Bone marrow (tissue), 2 donors: ENCODE measurements at regions not wholly inside any gene's neighbourhood (a gene's known extent, or its start where the extent isn't known, plus 50 kb on each side); places are given as distances from the start of the nearest gene placed in this dataset.

Experiments used
- DNase-seq, 2 donors: peaks; one replicate each; lab custom pipeline; 2025; lab: John Stamatoyannopoulos, UW

- no peak for DNase-seq
Observed at GRCh38 chr5:34533582-34534522, 122.3 kb upstream of the RAI14 start.

DNA sequence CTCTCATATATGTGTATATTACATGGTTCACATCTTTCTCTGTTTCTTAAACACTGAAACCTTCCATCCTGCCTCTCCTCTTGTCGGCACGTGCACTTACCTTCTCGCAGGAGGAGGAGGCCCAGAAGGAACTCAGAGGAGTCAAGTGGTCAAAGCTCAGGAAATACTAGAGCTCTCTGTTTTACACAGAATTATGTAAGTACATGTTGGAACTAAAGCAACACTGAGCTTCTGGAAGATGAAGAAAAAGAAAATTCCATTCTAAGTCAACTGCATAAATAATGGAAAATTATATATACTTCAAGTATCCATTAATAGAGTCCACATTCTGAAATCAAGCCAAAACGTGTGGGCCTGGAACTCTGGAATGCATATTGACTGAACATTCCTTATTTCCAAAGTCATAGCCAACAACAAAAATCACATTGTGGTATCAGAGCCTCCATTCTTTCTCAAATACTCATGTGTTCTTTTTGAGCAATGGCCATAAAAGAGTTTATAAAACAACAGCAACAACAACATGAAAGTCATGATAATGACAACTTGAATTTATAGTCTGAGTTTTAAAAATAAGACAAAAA is 121.5 kb upstream of the RAI14 start:
- no peak for DNase-seq

DNA sequence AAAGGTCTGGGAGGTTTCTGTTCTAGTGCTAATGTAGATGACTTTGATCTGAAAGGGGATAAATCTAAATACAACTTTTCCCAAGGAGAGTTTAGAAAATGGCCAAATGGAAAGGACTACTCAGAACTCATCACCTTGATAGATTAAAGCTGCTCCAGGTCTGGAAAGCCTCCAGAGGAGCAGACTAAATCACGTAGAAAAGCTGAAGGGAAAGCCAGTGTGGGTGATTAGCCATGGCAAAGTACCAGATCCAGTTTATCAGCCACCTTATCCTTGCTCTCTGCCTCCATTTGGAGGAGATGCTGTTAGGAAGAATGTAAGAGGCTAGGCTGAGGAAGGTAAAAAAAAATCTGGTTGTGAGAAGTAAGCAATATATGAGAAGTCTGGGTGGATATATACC is 120.7 kb upstream of the RAI14 start:
- DNase-seq = no peak

- no peak for DNase-seq
Observed at GRCh38 chr5:34535944-34536623, 120.0 kb upstream of the RAI14 start.

DNA sequence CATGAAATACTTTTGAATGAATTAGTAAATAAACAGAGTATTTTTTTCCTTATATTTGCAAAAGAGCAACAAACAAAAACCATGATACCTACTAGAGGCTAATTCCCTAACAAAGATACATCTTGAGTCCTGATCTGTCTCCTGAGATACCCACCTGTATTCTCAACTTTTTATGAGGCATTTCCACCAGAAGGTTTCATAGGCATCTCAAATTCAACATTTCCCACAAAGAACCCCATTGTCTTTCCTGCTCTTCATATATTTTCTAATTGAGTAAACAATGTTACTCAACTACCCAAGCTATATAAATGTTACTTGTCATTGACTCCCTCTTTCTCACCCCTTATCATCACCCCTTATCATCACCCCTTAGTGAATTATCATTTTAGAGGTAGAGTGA is 119.4 kb upstream of the RAI14 start:
- DNase-seq = no peak

DNA sequence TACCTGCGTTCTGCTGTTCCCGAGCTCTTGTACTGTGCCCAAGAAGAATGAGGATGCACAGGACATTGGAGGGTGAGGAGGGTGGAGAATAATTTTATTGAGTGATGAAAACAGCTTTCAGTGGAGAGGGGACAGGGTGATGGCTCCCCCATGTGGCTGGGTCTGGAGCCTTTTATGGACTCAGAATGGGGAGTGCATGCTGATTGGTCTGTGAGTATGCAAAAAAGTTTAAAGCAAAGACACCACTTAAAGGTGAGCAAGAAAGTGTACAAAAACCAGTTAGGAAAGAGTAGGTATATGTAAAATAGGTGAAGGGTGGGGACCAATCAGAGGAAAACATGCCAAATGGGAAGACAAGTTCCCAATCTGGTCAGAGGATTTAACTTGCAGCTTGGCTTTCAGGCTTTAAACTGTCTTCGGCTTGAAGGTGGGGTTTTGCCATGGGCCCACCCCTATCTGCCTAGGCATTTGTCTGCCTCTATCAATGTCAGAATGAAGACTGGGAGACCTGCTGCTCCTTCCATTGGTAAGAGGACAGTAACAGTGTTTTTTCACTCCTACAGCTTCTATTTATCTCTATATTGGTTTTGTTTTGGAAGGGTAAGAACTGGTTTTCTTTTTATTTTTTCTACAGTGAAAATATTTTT is 118.0 kb upstream of the RAI14 start:
- DNase-seq = no peak

- no peak for DNase-seq
Observed at GRCh38 chr5:34539183-34539582, 116.9 kb upstream of the RAI14 start.

DNA sequence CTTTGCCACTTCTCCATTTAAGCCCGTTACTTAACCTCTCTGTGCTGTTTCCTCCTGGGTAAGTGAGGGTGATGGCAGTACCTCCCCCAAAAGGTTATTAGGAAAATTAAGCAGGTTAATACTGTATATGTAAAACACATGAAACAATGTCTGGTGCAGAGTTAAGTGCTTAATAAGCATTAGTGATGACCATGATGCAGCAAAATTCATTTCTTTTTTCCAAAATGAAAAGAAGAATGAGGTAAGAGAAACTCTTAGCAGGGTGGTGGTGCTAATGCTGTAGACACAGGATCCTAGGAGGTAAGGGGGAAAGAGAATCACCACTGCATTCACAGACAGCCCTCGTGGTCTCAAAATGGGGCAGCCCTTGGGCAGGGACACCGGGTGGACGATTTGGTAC is 115.1 kb upstream of the RAI14 start:
- DNase-seq = no peak

- DNase-seq = no peak
Observed at GRCh38 chr5:34542818-34543217, 113.3 kb upstream of the RAI14 start.

- no peak for DNase-seq
Observed at GRCh38 chr5:34543687-34544086, 112.4 kb upstream of the RAI14 start.

- DNase-seq = no peak
Observed at GRCh38 chr5:34544403-34544802, 111.7 kb upstream of the RAI14 start.

DNA sequence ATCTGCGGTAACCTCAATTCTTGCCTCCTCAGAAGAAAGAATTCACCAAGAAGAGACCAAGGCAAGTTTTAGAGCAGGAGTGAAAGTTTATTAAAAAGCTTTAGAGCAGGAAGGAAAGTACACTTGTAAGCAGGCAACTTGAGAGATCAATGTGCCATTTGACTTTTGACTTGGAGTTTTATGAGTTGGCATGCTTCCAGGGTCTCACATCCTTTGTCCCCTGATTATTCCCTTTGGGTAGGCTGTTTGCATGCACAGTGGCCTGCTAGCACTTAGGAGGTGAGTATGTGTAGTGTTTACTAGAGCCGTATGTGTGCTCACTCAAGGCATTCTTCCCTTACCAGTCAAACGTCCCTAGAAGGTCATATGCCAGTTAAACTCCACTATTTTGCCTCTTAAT is 111.0 kb upstream of the RAI14 start:
- DNase-seq = no peak

DNA sequence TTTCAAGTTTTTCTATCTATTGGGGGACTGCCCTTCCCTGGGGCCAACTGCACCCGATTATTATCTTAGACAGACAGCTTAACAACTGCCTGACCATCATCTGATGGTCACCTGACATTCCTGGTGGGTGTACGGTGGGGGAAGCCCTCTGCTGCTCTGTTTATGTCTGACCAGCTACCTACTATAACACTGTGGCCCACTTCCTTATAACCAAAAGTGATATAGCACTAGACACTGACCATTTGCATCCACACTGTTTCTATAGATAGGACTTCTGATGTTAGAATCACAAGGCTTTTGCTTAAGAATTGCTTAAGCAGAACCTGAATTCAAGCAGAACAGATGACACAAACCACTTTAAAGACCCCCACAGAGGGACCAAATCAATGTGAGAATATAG is 110.5 kb upstream of the RAI14 start:
- DNase-seq = no peak

DNA sequence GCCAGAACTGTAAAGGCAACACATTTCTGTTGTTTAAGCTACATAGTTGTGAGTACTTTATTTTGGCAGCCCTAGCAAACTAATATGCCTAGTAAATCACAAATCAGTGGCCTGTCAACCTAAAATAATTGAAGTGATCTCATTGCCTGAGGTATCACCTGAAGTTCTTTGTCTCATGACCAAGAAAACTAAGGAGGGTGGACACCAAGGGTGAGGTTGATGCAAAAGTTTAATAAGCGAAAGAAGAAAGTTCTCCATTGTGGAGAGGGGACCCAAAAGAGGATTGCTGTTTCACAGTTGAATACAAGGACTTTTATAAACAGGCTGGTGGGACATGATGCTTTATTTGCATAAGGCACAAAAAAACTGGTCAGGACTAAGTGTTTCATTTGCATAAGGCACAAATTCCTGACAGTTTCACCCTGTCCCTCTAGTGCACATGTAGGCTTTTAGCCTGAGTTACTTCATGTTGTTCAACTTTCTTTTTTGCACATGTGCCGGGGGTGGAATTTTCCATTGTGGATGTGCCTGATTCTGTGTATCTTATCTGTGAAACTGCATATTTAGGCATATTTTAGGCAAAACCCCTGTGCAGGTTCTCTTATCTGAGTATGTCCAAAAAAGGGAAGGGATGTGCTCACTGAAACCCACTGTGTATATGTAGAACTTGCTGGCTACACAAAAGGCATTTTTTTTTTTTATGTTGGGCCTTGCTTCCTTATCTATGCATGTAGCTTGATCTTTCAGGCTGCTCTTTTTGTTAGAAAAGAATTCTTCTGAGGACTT is 108.6 kb upstream of the RAI14 start:
- no peak for DNase-seq

GRCh38 chr5:34548086-34548403 is 108.1 kb upstream of the RAI14 start:
- DNase-seq = no peak

GRCh38 chr5:34550247-34550646 is 105.9 kb upstream of the RAI14 start:
- no peak for DNase-seq

DNA sequence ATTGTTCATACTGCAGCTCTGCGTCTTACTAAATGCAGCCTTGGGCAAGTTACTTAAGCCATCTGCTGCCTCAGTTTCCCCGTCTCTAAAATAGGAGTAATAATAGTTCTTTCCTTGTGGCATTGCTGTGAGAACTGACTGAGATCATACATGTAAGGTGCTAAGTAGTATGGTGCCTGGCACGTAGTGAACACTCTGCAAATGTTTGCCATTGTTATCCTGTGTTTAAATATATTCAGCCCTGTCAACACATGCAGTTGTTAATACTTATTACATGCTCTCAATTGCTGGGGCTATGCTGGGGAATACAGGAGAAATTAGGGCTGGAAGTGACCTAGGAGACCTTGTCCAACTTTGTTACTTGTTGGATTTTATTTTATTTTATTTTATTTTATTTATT is 105.2 kb upstream of the RAI14 start:
- DNase-seq = no peak

- DNase-seq = no peak
Observed at GRCh38 chr5:34551911-34552433, 104.2 kb upstream of the RAI14 start.

DNA sequence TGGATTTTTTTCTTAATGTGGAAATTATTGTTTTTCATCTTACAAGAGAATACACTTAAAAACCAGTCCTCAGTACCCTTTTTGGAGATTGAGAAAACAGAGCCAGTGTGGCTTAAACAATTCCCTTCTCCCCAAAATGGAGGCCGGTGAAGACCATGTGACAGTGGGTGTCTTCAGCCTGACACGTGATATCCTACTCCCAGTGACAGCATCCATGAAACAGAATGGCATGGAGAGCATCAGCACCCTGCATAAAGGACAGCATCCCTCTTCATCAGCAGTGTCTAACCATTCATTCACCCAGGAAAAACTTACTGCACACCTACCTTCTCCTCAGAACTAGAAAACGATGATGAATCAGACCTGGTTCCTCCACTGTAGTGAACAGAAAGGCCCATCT is 103.4 kb upstream of the RAI14 start:
- no peak for DNase-seq

DNA sequence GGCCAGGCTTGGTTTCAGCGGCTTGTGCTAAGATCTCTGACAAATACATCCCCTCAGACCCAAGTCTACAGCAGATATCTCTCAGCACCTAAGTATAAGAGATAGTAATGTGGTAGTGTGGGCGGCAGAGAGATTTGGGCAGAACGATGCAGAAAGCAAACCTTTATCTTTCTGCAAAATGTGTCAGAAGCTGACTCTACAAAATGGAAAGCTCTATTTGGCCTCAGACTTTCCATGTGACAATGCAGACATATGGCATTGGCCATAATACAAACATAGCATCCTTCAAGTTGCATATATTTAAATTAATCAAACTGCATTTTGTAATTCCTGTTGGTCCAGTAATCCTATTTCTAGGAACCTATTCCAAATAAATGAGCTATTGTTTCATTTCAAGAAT is 102.5 kb upstream of the RAI14 start:
- DNase-seq = no peak

DNA sequence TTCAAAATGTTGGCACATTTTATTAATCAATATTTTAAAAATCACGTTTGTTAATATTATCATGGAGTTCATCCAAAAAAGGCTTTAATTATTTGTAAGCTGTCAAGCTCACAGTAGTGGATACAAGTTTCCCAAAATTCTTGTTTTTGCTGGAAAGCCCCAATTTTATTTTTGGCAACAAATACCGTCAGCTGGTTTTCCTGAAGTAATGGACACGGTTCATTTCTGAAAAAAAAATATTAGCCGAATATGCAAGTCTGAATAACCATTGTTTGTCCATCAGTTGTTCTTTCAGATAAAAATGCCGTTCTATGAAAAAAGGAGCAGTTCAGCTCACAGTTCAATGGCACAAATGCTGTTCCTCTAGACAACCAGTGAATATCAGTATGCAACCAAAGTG is 101.5 kb upstream of the RAI14 start:
- DNase-seq = no peak
